ENCODE measurements at regions not wholly inside any gene's neighbourhood (a gene's known extent, or its start where the extent isn't known, plus 50 kb on each side); places are given as distances from the start of the nearest gene placed in this dataset.

DNA sequence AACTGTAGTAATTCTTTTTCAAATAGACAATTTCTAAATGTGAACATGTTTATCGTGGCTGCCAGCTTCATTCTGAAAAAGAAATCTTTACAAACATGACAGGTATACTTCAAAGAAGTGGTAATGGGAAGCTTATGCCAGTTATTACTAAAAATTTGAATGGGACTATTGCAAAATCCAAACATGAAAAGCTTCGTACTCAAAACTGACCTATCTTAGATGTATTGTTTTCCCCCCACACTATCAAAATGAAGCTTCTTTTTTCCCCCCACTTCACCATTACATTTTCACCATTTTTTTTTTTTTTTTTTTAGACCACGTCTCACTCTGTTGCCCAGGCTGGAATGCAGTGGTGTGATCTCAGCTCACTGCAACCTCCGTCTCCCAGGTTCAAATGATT is 50.4 kb upstream of the SERTAD2 start:
- DNase-seq = no peak

GRCh38 chr2:64704996-64705395 is 51.3 kb upstream of the SERTAD2 start:
- DNase-seq = no peak

- DNase-seq = no peak
These were observed 53.6 kb upstream of the SERTAD2 start for GRCh38 chr2:64707276-64707675.

DNA sequence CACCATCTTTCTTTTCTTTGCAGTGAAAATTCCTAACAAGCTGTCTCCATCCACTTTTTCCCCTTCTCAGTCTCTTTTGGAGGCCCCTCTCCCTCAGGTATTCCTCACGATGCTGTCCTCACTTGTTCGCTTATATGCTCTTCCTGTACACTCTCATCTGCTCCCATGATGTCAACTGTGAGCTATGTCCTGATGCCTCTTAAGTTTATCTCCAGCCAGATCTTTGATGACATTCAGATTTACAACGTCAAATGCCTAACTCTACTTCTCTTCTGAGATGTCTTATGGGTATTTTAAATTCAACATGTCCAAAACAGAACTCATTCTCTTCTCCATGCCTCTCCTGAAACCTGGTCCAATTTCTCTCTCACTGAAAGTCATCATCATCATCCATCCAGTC is 55.1 kb upstream of the SERTAD2 start:
- DNase-seq = no peak

DNA sequence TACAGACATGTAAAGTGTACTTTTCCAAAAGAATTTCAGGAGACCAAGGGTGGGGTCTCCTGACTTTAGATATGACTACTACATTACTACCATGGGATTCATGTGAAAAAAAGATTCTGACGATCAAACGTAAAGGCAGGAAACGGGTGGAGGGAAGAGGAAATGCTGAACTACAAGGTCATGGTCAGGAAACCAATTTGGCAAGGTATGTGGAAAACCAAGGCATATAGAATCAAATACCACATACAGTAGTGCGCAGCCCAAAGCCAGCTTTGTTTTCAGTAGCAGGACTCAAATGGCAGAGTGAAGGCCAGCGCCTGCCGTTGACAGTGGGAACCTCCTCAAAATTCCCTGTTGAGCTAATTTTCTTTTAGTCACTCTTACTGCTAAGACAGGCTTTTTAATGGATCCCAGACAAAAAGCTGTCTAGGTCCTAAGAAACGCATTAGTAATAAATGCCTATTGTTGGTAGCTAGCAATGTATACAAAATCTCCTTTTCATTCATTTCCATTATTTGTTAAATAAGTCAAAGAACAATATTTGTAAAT is 57.6 kb upstream of the SERTAD2 start:
- DNase-seq = no peak

- no peak for DNase-seq
These were observed 60.0 kb upstream of the SERTAD2 start for GRCh38 chr2:64713686-64714085.

- no peak for DNase-seq
These were observed 62.9 kb upstream of the SERTAD2 start for GRCh38 chr2:64716569-64716968.

DNA sequence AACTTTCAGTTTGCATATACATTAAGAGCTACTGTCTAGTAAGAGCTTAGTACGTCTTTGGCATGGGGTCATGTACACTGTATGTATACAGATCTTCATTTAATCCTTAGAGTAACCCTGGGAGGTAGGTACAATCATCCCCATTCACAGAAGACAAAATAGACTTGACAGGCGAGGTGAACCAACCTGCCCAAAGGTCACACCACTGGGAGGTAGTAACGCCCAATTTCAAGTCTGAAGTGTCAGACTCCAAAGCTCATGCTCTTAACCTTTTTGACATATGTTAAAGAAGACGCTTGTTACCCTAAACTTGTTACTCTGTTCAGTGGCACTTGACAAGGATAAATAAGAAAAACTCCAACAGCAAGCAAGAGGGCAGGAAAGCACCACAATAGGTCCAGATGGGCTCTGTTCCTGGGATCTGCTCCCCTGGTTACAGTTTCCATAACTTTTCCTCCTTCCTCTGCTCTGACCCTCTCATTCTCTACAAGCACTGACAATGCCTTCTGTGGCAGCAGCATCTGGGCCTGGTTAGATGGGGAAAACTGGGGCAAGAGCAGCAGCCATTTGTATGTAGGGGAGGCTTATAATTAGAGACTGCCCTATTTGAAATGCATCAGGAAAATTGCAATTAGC is 64.7 kb upstream of the SERTAD2 start:
- DNase-seq = no peak

DNA sequence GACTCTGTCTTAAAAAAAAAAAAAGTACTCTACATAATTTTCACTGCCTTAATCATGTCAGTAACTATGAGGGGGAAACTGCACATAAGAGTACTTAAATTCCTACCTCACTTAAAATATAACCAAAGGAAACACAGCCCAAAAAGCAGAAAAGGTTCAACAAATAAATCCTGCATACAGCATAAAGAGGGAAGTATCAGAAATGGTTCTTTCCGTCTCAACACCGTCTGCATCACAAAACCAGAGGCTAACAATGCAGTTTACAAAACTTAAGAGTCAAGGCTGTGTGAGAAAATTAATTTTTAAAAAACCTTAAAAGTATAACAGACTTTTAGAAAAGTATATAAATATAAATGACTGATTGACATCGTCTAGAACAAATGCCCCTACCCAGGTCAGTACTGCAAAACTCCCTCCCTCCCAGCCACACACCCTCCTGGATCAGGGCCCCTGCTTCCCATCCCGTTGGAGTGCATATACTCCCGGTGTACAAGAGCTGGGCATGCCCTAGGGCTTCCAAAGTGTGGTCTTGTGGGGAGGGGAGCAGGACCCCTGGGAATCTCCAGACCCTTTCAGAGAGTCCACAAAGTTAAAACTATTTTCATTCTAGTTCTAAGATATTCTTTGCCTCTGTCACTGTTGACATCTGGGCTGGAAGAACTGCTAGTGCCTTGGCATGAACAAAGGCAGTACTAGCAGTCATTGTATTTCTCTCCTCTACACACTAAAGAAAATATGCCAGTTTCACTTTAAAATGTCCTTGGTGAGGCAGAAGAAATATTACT is 67.0 kb upstream of the SERTAD2 start:
- no peak for DNase-seq

DNA sequence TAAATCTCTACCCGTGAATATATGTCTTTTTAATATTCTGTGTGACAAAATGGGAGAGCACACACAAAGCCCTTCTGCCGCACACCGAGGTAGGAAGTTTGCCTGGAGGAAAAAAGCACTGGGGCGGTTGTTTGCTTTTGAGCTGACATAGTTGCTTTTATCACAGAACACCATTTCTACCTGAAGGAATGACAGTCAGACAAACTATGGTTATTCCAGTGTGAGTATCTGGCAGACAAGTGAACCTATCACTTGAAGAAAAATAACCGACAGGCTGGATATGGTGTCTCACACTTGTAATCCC is 67.6 kb upstream of the SERTAD2 start:
- DNase-seq = no peak

DNA sequence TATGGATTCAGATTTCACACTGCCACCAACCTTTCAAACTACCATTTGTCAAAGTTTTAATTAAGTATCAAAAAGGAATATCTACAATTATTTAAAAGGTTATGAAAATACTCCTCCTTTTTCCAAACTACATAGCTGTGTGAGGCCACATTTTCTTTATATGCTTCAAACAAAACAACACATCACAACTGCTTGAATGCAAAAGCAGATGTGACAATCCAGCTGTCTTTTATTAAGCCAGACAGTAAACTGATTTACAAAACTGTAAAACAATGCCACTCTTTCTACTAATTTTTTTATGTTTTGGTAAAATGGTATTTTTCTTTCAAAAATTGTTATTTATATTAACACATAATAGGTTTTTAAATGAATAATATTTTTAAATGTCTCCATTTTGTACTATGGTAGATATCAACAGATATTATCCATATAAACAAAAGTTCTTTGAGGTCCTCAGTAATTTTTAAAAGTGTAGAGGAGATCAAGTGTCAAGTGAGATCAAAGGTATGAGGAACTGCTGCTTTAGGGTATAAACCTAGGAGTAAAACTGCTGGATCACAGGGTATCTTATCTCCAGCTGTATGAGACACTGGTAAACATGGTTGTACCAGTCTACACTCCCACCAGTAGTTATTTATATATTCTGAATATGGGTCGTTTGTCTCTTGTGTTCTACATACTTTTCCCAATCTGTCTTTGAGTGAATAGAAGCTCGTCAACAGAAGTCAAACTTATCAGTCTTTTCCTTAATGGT is 68.8 kb upstream of the SERTAD2 start:
- DNase-seq = no peak

DNA sequence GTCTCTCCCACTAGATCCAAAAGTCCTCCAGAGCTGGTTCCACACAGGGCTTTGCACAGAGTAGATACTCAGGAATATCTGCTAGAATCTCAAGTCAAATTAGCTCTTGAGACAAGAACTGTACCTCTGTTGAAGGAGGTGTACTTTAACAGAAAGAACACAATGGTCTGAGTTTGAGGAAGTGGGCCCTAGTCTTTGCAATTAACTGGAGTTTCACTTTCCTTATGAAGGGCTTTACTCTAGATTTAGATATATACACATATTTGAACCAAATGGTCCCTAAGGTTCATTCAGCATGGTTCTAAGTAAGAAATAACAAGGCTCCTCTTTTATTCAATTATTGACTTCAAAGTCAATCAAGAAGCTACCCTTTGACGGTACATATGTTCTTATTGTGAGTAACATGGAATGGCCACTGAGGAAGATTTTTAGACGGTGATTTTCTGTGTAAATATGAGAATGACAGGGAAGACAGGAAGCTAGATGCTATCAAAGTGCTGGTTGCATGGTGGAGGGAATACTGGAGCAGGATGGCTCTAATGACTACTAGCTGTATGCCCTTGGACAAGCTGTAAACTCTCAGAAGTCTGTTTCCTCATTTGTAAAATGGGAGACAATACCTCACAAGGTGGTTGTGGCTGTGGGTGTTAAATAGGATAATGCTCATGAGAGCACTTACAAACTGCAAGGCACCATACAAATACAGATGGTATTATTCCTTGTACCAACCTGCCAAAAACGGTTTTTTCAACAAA is 73.5 kb upstream of the SERTAD2 start:
- DNase-seq = peak in 1 of 2 donors; percentile 76

DNA sequence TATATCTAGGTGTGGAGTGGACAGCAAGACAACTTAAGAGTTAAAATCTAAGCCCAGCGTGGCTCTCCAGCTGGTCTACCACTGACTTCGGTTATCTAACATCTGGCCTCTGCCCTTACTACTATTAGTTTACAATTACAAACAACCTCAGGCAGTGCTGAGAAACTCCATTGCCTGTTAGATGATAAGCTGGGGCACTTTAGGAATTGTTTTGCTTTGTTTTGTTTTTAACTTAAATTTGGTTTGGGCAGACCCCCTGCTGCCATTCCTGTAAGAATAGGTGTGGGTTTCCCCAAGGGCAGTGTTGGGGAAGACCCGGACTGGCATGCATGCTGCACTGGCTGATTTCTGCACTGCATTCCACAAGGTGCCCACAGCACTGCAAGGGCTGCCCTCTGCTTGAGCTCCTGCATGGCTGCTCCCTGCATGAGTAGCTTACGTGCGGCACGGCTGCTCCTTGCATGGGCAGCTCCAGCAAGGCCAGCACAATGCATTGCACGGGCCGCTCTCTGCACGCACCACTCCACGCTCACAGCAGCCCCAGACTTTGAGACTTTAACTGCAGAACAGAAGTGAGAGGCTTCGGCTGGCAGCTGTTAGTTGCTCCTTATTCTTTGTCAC is 74.2 kb upstream of the SERTAD2 start:
- DNase-seq = no peak

DNA sequence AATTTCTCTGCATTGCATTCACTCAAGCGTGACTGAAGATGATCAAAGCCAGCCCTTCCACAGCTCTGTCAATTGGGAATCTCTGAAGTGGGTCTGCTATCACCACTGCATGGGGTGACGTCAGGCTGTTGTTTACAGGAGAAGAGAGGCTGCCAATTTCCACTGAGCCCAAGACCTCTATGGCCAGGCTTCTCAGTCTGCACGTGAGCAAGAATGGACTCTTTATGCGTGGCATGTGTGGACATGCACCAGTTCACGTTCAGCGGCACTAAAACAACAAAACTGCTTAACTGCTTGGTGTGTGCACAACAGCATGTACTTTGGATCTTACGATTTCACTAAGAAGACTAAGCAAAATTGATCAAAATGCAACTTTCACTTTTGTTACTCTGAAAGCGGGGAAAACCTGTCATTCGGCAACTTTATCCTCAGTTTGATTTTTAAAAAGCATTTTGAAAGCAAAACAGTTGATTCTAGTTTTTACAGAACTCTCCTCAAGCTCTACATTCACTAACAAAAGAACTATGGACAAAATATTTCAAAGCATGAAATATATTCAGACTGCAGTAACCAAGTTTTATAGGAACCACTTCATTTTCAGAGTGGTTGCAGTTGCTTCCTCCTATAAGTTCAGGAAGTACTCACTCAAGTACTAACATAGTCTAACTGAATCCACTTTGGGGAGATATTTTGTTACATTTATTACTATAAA is 77.0 kb upstream of the SERTAD2 start:
- DNase-seq = no peak

GRCh38 chr2:64731263-64731643 is 77.5 kb upstream of the SERTAD2 start:
- no peak for DNase-seq

- no peak for DNase-seq
These were observed 78.0 kb upstream of the SERTAD2 start for GRCh38 chr2:64731746-64732145.

- DNase-seq = no peak
These were observed 78.4 kb upstream of the SERTAD2 start for GRCh38 chr2:64732146-64732545.

DNA sequence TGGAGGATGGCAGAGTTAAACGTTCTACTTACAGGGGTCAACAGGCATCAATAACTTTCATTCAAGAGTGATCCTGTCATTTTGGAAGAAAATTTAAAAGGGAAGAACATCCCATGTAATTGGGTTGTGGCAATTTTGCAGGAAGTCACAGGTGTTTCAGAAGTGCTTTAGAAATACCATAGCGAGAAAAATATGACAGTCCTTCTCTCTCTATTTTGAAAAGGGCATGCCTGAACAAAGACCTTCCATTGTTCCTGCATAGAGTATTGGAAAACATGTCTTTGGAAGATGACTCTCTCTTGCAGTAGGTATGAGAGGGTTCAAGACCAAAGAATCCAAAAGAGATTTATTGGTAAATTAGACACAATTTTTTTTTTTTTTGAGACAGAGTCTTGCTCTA is 81.8 kb upstream of the SERTAD2 start:
- no peak for DNase-seq

DNA sequence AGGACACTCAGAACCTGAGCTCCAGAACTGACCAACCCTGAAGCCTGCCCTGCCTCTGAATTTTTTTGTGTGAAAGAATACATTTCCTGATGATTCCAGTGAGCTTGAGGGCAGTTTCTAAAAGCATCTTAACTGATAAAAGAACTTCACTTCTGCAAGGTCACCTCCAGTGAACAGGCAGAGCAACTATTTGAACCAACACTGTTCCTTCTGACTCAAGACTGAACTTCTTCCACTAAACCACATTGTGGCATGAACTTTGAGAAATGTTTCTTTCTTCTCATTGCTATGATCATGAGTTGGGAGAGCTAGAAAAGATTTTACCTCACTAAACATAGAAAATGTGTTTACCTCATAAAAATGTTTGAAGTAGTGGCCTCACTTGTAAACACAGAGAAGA is 83.8 kb upstream of the SERTAD2 start:
- DNase-seq = no peak

DNA sequence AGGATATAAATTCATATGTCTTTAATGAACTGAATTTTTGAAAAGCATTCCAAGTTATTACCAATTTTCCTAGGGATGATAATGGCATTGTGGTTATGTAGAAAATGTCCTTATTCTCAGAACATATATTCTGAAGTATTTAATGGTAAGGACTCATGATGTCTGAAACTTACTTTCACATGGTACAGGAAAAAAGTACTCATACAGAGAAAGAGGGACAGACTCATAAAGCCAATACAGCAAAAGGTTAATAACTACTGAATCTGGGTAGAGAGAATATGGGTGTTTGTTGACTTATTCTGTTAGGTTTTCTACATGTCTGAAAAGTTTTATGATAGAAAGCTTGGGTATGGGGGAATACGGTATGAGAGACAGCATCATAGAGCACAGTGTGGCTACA is 84.3 kb upstream of the SERTAD2 start:
- no peak for DNase-seq

DNA sequence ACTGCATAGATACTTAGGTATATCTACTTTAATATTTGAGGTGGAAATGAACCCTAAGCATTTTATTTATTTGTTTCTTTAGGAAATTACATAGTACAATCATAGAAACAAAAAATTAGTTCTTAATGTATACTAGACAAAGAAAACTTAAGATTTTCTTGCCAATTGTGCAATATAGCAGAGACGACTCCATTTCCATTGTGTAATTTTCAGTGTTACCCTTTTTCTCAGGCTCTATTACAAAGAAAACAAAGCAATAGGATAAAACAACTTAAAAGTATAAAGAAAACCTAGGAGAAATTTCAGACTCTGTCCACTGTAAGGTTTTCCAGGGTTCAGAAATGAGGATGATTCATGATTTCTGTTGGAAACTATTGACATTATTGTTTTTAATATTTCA is 89.0 kb upstream of the SERTAD2 start:
- DNase-seq = no peak

- no peak for DNase-seq
These were observed 90.1 kb upstream of the SERTAD2 start for GRCh38 chr2:64743739-64744330.

Measured in bone marrow (tissue), 2 donors.